ENCODE measurements at regions not wholly inside any gene's neighbourhood (a gene's known extent, or its start where the extent isn't known, plus 50 kb on each side); places are given as distances from the start of the nearest gene placed in this dataset.

DNA sequence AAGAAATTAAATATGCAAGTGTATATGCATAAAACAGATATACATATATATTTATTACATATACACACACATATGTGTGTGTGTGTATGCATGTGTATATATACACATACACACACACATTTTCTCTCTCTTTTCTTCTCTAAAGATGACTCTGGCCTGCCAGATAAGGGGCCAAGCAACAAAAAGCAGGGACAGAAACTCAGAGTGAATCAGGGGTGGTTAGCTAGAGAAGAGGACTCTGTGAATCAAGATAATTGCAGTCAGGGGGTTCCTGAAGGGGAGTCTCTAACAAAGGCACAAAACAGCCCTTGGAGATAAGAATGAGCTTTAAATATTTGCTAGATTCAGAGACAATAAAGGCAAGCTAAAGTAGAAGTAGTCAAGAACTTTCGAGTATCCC lies 650.5 kb downstream of the UTRN start:
- Histone ChIP-seq H3K9me3 (ENCODE audit: low read length) (no peaks in the 10 kb centered on the region), H3K27me3 (ENCODE audit: control insufficient read depth in 1 of 2, insufficient read depth in 2 of 2, low read length in 2 of 2) (no peaks in the 10 kb centered on the region), H3K9ac (ENCODE audit: insufficient read depth, low read depth, low read length) (no peak overlapping the region), H2AFZ (ENCODE audit: low read length) (no peak overlapping the region), H4K20me1 (ENCODE audit: insufficient read depth, low read length) (no peaks in the 10 kb centered on the region), H3K4me3 (replicated peaks in 1 of 3; ENCODE audit: insufficient read depth in 1 of 3, low read depth in 2 of 3, low read length in 3 of 3) (no peak overlapping the region), H3K79me2 (ENCODE audit: insufficient read depth, low read length) (no peaks in the 10 kb centered on the region), H3K36me3 (replicated peaks in 1 of 2; ENCODE audit: control insufficient read depth in 1 of 2, insufficient read depth in 2 of 2, low read length in 2 of 2) (no peaks in the 10 kb centered on the region), H3K4me1 (ENCODE audit: insufficient read depth, low read length) (no peaks in the 10 kb centered on the region), H3K27ac (ENCODE audit: extremely low read length, insufficient read depth, low read length) (no peak overlapping the region), H3K4me2 (ENCODE audit: low read depth, low read length) (no peak overlapping the region)
- no peak for TF ChIP-seq ZNF660 (CRISPR knock-in tag; IDR thresholded peaks at IDR 0.05; ENCODE audit: borderline replicate concordance, low read depth)
- no peak for TF ChIP-seq HNF4G (IDR thresholded peaks at IDR 0.05; ENCODE audit: borderline replicate concordance, low read depth, low read length)
- TF ChIP-seq HNF4G (CRISPR knock-in tag; IDR thresholded peaks at IDR 0.05; ENCODE audit: borderline replicate concordance, low read depth): no peak
- no peak for TF ChIP-seq ZSCAN30 (CRISPR knock-in tag; IDR thresholded peaks at IDR 0.05)
- no peak for TF ChIP-seq PPARG (CRISPR knock-in tag; conservative IDR thresholded peaks at IDR 0.05)
- no peak for TF ChIP-seq LCORL (IDR thresholded peaks at IDR 0.05)
- TF ChIP-seq LCORL (CRISPR knock-in tag; IDR thresholded peaks at IDR 0.05): no peak
- TF ChIP-seq, protein P1, sequence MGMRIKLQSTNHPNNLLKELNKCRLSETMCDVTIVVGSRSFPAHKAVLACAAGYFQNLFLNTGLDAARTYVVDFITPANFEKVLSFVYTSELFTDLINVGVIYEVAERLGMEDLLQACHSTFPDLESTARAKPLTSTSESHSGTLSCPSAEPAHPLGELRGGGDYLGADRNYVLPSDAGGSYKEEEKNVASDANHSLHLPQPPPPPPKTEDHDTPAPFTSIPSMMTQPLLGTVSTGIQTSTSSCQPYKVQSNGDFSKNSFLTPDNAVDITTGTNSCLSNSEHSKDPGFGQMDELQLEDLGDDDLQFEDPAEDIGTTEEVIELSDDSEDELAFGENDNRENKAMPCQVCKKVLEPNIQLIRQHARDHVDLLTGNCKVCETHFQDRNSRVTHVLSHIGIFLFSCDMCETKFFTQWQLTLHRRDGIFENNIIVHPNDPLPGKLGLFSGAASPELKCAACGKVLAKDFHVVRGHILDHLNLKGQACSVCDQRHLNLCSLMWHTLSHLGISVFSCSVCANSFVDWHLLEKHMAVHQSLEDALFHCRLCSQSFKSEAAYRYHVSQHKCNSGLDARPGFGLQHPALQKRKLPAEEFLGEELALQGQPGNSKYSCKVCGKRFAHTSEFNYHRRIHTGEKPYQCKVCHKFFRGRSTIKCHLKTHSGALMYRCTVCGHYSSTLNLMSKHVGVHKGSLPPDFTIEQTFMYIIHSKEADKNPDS (CRISPR knock-in tag; IDR thresholded peaks at IDR 0.05): no peak
- TF ChIP-seq, protein P2, sequence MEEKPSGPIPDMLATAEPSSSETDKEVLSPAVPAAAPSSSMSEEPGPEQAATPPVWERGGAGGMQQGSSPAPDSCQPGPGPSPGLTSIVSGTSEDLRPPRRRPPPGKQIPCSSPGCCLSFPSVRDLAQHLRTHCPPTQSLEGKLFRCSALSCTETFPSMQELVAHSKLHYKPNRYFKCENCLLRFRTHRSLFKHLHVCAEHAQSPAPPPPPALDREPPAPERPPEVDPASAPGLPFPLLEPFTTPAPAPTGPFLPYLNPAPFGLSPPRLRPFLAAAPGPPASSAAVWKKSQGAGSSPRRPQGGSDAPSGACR (CRISPR knock-in tag; IDR thresholded peaks at IDR 0.05): no peak
- no peak for TF ChIP-seq ZNF644 (CRISPR knock-in tag; IDR thresholded peaks at IDR 0.05; ENCODE audit: low read depth)
- TF ChIP-seq, protein P3, sequence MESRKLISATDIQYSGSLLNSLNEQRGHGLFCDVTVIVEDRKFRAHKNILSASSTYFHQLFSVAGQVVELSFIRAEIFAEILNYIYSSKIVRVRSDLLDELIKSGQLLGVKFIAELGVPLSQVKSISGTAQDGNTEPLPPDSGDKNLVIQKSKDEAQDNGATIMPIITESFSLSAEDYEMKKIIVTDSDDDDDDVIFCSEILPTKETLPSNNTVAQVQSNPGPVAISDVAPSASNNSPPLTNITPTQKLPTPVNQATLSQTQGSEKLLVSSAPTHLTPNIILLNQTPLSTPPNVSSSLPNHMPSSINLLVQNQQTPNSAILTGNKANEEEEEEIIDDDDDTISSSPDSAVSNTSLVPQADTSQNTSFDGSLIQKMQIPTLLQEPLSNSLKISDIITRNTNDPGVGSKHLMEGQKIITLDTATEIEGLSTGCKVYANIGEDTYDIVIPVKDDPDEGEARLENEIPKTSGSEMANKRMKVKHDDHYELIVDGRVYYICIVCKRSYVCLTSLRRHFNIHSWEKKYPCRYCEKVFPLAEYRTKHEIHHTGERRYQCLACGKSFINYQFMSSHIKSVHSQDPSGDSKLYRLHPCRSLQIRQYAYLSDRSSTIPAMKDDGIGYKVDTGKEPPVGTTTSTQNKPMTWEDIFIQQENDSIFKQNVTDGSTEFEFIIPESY (CRISPR knock-in tag; IDR thresholded peaks at IDR 0.05): no peak
- no peak for TF ChIP-seq RFX3 (CRISPR knock-in tag; IDR thresholded peaks at IDR 0.05)
- TF ChIP-seq ZNF101 (CRISPR knock-in tag; IDR thresholded peaks at IDR 0.05; ENCODE audit: borderline replicate concordance, low read depth): no peak
- intact Hi-C loops (cut with micrococcal nuclease; ENCODE audit: unreplicated experiment) (no loop called here), in situ Hi-C loops (cut with HindIII; ENCODE audit: extremely low pct_ligation_motif_present, low pct_unique_long_range_greater_than_20kb) (loop anchor here (5.0 kb wide), 1 partner anchor 353 kb away; no protein-coding TSS in a partner anchor)
- DNase-seq (ENCODE audit: low spot score) (no peak), FAIRE-seq (no peak), ATAC-seq (no peak)
- WGBS (ENCODE audit: low lambda C conversion rate): 6% methylated on average over 1 of the region's 1 CpG
- POLR2A ChIA-PET: no interaction called here
- BruUV-seq (replicated peaks): no TSS peak
- CTCF ChIA-PET (ENCODE audit: low intra/inter-chr PET ratio, low total read pairs): no interaction called here

Measured in HepG2 (cell line).